GM23338 (cell line): ENCODE measurements at regions not wholly inside any gene's neighbourhood (a gene's known extent, or its start where the extent isn't known, plus 50 kb on each side); places are given as distances from the start of the nearest gene placed in this dataset.

Experiments used
- ATAC-seq: fragments of 200-7000 bp; cut with Tn5 transposase; 3 replicates; pipeline ENCODE4 v1.9.1; 2020
- DNase-seq: peaks from one replicate; pipeline ENCODE4 v3.0.0-alpha.2; 2015; ENCODE audit warnings: low spot score
- H2AFZ ChIP-seq: fragments of 200-600 bp; sonication (generic); 2 replicates; pipeline ENCODE4 v1.8.0; 2016; ENCODE audit warnings: antibody characterized with exemption, mild to moderate bottlenecking, moderate library complexity
- H3F3A ChIP-seq: fragments of 200-600 bp; sonication (generic); replicated peaks from 2 replicates; pipeline ENCODE4 v1.8.0; 2017; ENCODE audit warnings: antibody characterized with exemption, mixed run types, low read depth
- H3K27ac ChIP-seq: fragments of 200-600 bp; sonication (generic); 2 replicates; pipeline ENCODE4 v1.6.1; 2016; ENCODE audit warnings: low read depth
- H3K27me3 ChIP-seq: fragments of 200-600 bp; sonication (generic); 2 replicates; pipeline ENCODE4 v1.8.0; 2016; ENCODE audit warnings: mild to moderate bottlenecking, mixed run types, moderate library complexity; ENCODE audit not compliant: insufficient read depth
- H3K36me3 ChIP-seq: fragments of 200-600 bp; sonication (generic); 2 replicates; pipeline ENCODE4 v1.8.0; 2016; ENCODE audit warnings: mild to moderate bottlenecking; ENCODE audit not compliant: insufficient read depth
- H3K4me1 ChIP-seq: fragments of 200-600 bp; sonication (generic); 2 replicates; pipeline ENCODE4 v1.8.0; 2016; ENCODE audit warnings: mild to moderate bottlenecking, moderate library complexity; ENCODE audit not compliant: insufficient read depth
- H3K4me2 ChIP-seq: fragments of 200-600 bp; sonication (generic); 2 replicates; pipeline ENCODE4 v1.7.1; 2017; ENCODE audit warnings: mixed run types
- H3K4me3 ChIP-seq: fragments of 200-600 bp; sonication (generic); 2 replicates; pipeline ENCODE4 v1.6.1; 2016; ENCODE audit warnings: mixed run types
- H3K79me2 ChIP-seq: fragments of 200-600 bp; sonication (generic); replicated peaks from 2 replicates; pipeline ENCODE4 v1.8.0; 2017; ENCODE audit warnings: mild to moderate bottlenecking; ENCODE audit not compliant: insufficient read depth
- H3K9me2 ChIP-seq: fragments of 200-600 bp; sonication (generic); 2 replicates; pipeline ENCODE4 v1.8.0; 2017; ENCODE audit not compliant: insufficient read depth
- H4K20me1 ChIP-seq: fragments of 200-600 bp; sonication (generic); replicated peaks from 2 replicates; pipeline ENCODE4 v1.8.0; 2017; ENCODE audit warnings: mild to moderate bottlenecking; ENCODE audit not compliant: insufficient read depth
- H3K27ac Mint-ChIP-seq: 2 replicates; pipeline ENCODE4 v1.8.0; 2020; ENCODE audit warnings: inconsistent platforms, mild to moderate bottlenecking, moderate library complexity, mixed read lengths
- H3K27me3 Mint-ChIP-seq: 3 replicates; pipeline ENCODE4 v1.8.0; 2022; ENCODE audit warnings: low read depth, mild to moderate bottlenecking, moderate library complexity, mixed read lengths, inconsistent platforms; ENCODE audit not compliant: insufficient read depth, poor library complexity
- H3K36me3 Mint-ChIP-seq: 3 replicates; pipeline ENCODE4 v1.8.0; 2021; ENCODE audit warnings: low read depth, mild to moderate bottlenecking, inconsistent platforms, moderate library complexity, mixed read lengths
- H3K4me1 Mint-ChIP-seq: 3 replicates; pipeline ENCODE4 v1.8.0; 2020; ENCODE audit warnings: mild to moderate bottlenecking, inconsistent platforms, mixed read lengths
- H3K4me3 Mint-ChIP-seq: 3 replicates; pipeline ENCODE4 v1.8.0; 2021; ENCODE audit warnings: moderate library complexity, mild to moderate bottlenecking, inconsistent platforms, mixed read lengths
- H3K9me3 Mint-ChIP-seq: 3 replicates; pipeline ENCODE4 v1.8.0; 2020; ENCODE audit warnings: moderate library complexity, mild to moderate bottlenecking, inconsistent platforms, mixed read lengths
- CREB1 ChIP-seq: fragments of 250-450 bp; sonication (Bioruptor Pico); IDR thresholded peaks from 2 replicates; pipeline ENCODE4 v1.5.0; 2020; ENCODE audit warnings: low read depth, mild to moderate bottlenecking, moderate library complexity
- EZH2 ChIP-seq: fragments of 200-600 bp; sonication (generic); IDR thresholded peaks from one replicate; pipeline ENCODE4 v1.8.0; 2017; ENCODE audit warnings: antibody characterized with exemption, mild to moderate bottlenecking, low read depth; ENCODE audit not compliant: unreplicated experiment
- EZH2phosphoT487 ChIP-seq: fragments of 200-600 bp; sonication (generic); IDR thresholded peaks from one replicate; pipeline ENCODE4 v1.8.1; 2018; ENCODE audit warnings: antibody characterized with exemption; ENCODE audit not compliant: unreplicated experiment
- JUNB ChIP-seq: IDR thresholded peaks from one replicate; pipeline ENCODE4 v1.6.1; 2016; ENCODE audit warnings: antibody characterized with exemption; ENCODE audit not compliant: unreplicated experiment
- NANOG ChIP-seq: IDR thresholded peaks from 2 replicates; pipeline ENCODE4 v1.6.1; 2016; ENCODE audit warnings: antibody characterized with exemption, borderline replicate concordance
- POLR2AphosphoS5 ChIP-seq: IDR thresholded peaks from 2 replicates; pipeline ENCODE4 v1.6.1; 2016; ENCODE audit warnings: antibody characterized with exemption, low read depth
- STAT1 ChIP-seq: IDR thresholded peaks from one replicate; pipeline ENCODE4 v1.6.1; 2016; ENCODE audit warnings: antibody characterized with exemption; ENCODE audit not compliant: unreplicated experiment
- ZNF114 ChIP-seq: fragments of 250-450 bp; sonication (Bioruptor Pico); IDR thresholded peaks from 2 replicates; pipeline ENCODE4 v1.5.0; 2020; ENCODE audit warnings: mild to moderate bottlenecking, moderate library complexity
- ZNF331 ChIP-seq: fragments of 250-450 bp; sonication (Bioruptor Pico); IDR thresholded peaks from 2 replicates; pipeline ENCODE4 v1.5.0; 2020; ENCODE audit warnings: low read depth, mild to moderate bottlenecking, moderate library complexity
- TF ChIP-seq, protein P1 (sequence below), 2 experiments: fragments of 200-600 bp in 1 of 2; sonication (generic) in 1 of 2; conservative IDR thresholded peaks; 2 replicates each; pipeline versions ENCODE4 v1.5.1 to v1.6.1; 2016 to 2017; ENCODE audit warnings: antibody characterized with exemption in 2 of 2, low read depth in 2 of 2, mild to moderate bottlenecking in 2 of 2, moderate library complexity in 1 of 2
- TF ChIP-seq, protein P2 (sequence below): IDR thresholded peaks from one replicate; pipeline ENCODE4 v1.6.1; 2018; ENCODE audit warnings: antibody characterized with exemption; ENCODE audit not compliant: unreplicated experiment
- TF ChIP-seq, protein P3 (sequence below): fragments of 250-450 bp; sonication (Bioruptor Pico); IDR thresholded peaks from 2 replicates; pipeline ENCODE4 v1.5.0; 2020; ENCODE audit warnings: mild to moderate bottlenecking, moderate library complexity
- TF ChIP-seq, protein P4 (sequence below): IDR thresholded peaks from 2 replicates; pipeline ENCODE4 v1.6.1; 2016; ENCODE audit warnings: antibody characterized with exemption

DNA sequence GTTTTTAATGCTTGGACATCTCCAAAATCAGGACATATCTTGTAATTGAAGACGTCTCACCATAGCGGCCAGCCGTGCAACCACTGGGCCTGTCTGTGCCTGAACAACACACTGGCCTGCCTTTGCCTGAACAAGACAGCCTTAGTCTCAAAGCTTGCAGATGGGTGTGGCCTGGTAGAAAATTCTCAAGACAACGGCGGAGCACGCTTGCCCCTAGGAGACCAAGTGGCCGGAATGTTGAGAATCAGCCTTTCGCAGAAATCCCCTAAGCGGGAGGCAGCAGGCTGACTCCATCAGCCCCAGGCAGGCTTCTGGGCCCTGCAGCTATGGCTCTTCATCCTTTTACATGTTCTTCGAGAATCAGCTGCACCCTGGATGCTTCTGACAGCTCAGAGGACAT, 98.0 kb upstream of the C1orf174 start:
- peaks cover 7% of the 10 kb centered on the region for H3K27me3 Mint-ChIP-seq
- no peaks in the 10 kb centered on the region for H3K4me1 ChIP-seq

More for the DNA sequence above, 98.0 kb upstream of the C1orf174 start:
- Mint-ChIP-seq H3K36me3 (peaks cover 4% of the 10 kb centered on the region; the same call in 1 of the 3 replicates), H3K4me3 (no peak overlapping the region), H3K27ac (no peak overlapping the region), H3K9me3 (peaks cover 86% of the 10 kb centered on the region), H3K4me1 (no peaks in the 10 kb centered on the region)
- Histone ChIP-seq H3K79me2 (no peaks in the 10 kb centered on the region), H3K4me2 (no peak overlapping the region), H3K27ac (no peak overlapping the region), H2AFZ (no peak overlapping the region), H3K9me2 (no peaks in the 10 kb centered on the region), H3K27me3 (no peaks in the 10 kb centered on the region), H3K36me3 (no peaks in the 10 kb centered on the region), H4K20me1 (no peaks in the 10 kb centered on the region), H3K4me3 (no peak overlapping the region), H3F3A (no peaks in the 10 kb centered on the region)
- TF ChIP-seq, protein P1, sequence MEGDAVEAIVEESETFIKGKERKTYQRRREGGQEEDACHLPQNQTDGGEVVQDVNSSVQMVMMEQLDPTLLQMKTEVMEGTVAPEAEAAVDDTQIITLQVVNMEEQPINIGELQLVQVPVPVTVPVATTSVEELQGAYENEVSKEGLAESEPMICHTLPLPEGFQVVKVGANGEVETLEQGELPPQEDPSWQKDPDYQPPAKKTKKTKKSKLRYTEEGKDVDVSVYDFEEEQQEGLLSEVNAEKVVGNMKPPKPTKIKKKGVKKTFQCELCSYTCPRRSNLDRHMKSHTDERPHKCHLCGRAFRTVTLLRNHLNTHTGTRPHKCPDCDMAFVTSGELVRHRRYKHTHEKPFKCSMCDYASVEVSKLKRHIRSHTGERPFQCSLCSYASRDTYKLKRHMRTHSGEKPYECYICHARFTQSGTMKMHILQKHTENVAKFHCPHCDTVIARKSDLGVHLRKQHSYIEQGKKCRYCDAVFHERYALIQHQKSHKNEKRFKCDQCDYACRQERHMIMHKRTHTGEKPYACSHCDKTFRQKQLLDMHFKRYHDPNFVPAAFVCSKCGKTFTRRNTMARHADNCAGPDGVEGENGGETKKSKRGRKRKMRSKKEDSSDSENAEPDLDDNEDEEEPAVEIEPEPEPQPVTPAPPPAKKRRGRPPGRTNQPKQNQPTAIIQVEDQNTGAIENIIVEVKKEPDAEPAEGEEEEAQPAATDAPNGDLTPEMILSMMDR (conservative IDR thresholded peaks at IDR 0.05; ENCODE audit: low read depth in 2 of 2), result no peak
- TF ChIP-seq, protein P2, sequence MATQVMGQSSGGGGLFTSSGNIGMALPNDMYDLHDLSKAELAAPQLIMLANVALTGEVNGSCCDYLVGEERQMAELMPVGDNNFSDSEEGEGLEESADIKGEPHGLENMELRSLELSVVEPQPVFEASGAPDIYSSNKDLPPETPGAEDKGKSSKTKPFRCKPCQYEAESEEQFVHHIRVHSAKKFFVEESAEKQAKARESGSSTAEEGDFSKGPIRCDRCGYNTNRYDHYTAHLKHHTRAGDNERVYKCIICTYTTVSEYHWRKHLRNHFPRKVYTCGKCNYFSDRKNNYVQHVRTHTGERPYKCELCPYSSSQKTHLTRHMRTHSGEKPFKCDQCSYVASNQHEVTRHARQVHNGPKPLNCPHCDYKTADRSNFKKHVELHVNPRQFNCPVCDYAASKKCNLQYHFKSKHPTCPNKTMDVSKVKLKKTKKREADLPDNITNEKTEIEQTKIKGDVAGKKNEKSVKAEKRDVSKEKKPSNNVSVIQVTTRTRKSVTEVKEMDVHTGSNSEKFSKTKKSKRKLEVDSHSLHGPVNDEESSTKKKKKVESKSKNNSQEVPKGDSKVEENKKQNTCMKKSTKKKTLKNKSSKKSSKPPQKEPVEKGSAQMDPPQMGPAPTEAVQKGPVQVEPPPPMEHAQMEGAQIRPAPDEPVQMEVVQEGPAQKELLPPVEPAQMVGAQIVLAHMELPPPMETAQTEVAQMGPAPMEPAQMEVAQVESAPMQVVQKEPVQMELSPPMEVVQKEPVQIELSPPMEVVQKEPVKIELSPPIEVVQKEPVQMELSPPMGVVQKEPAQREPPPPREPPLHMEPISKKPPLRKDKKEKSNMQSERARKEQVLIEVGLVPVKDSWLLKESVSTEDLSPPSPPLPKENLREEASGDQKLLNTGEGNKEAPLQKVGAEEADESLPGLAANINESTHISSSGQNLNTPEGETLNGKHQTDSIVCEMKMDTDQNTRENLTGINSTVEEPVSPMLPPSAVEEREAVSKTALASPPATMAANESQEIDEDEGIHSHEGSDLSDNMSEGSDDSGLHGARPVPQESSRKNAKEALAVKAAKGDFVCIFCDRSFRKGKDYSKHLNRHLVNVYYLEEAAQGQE, result no peak
- no peak for TF ChIP-seq ZNF331 (CRISPR knock-in tag)
- TF ChIP-seq EZH2, result no peak
- no peak for TF ChIP-seq CREB1 (CRISPR knock-in tag)
- TF ChIP-seq NANOG, result no peak
- TF ChIP-seq STAT1, result no peak
- no peak for TF ChIP-seq ZNF114 (CRISPR knock-in tag)
- TF ChIP-seq, protein P3, sequence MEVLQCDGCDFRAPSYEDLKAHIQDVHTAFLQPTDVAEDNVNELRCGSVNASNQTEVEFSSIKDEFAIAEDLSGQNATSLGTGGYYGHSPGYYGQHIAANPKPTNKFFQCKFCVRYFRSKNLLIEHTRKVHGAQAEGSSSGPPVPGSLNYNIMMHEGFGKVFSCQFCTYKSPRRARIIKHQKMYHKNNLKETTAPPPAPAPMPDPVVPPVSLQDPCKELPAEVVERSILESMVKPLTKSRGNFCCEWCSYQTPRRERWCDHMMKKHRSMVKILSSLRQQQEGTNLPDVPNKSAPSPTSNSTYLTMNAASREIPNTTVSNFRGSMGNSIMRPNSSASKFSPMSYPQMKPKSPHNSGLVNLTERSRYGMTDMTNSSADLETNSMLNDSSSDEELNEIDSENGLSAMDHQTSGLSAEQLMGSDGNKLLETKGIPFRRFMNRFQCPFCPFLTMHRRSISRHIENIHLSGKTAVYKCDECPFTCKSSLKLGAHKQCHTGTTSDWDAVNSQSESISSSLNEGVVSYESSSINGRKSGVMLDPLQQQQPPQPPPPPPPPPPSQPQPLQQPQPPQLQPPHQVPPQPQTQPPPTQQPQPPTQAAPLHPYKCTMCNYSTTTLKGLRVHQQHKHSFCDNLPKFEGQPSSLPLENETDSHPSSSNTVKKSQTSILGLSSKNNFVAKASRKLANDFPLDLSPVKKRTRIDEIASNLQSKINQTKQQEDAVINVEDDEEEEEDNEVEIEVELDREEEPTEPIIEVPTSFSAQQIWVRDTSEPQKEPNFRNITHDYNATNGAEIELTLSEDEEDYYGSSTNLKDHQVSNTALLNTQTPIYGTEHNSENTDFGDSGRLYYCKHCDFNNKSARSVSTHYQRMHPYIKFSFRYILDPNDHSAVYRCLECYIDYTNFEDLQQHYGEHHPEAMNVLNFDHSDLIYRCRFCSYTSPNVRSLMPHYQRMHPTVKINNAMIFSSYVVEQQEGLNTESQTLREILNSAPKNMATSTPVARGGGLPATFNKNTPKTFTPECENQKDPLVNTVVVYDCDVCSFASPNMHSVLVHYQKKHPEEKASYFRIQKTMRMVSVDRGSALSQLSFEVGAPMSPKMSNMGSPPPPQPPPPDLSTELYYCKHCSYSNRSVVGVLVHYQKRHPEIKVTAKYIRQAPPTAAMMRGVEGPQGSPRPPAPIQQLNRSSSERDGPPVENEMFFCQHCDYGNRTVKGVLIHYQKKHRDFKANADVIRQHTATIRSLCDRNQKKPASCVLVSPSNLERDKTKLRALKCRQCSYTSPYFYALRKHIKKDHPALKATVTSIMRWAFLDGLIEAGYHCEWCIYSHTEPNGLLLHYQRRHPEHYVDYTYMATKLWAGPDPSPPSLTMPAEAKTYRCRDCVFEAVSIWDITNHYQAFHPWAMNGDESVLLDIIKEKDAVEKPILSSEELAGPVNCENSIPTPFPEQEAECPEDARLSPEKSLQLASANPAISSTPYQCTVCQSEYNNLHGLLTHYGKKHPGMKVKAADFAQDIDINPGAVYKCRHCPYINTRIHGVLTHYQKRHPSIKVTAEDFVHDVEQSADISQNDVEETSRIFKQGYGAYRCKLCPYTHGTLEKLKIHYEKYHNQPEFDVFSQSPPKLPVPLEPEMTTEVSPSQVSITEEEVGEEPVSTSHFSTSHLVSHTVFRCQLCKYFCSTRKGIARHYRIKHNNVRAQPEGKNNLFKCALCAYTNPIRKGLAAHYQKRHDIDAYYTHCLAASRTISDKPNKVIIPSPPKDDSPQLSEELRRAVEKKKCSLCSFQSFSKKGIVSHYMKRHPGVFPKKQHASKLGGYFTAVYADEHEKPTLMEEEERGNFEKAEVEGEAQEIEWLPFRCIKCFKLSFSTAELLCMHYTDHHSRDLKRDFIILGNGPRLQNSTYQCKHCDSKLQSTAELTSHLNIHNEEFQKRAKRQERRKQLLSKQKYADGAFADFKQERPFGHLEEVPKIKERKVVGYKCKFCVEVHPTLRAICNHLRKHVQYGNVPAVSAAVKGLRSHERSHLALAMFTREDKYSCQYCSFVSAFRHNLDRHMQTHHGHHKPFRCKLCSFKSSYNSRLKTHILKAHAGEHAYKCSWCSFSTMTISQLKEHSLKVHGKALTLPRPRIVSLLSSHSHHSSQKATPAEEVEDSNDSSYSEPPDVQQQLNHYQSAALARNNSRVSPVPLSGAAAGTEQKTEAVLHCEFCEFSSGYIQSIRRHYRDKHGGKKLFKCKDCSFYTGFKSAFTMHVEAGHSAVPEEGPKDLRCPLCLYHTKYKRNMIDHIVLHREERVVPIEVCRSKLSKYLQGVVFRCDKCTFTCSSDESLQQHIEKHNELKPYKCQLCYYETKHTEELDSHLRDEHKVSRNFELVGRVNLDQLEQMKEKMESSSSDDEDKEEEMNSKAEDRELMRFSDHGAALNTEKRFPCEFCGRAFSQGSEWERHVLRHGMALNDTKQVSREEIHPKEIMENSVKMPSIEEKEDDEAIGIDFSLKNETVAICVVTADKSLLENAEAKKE (CRISPR knock-in tag), result no peak
- no peak for TF ChIP-seq JUNB
- no peak for TF ChIP-seq POLR2AphosphoS5
- no peak for TF ChIP-seq EZH2phosphoT487
- TF ChIP-seq, protein P4, sequence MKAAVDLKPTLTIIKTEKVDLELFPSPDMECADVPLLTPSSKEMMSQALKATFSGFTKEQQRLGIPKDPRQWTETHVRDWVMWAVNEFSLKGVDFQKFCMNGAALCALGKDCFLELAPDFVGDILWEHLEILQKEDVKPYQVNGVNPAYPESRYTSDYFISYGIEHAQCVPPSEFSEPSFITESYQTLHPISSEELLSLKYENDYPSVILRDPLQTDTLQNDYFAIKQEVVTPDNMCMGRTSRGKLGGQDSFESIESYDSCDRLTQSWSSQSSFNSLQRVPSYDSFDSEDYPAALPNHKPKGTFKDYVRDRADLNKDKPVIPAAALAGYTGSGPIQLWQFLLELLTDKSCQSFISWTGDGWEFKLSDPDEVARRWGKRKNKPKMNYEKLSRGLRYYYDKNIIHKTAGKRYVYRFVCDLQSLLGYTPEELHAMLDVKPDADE, result no peak
- DNase-seq (no peak), ATAC-seq (no peak)
